ENCODE measurements at regions not wholly inside any gene's neighbourhood (a gene's known extent, or its start where the extent isn't known, plus 50 kb on each side); places are given as distances from the start of the nearest gene placed in this dataset.

GRCh38 chr2:35000453-35000852 is 1355.1 kb upstream of the CRIM1 start:
- DNase-seq (no peak), FAIRE-seq (no peak)
- no peaks in the 10 kb centered on the region for H3K36me3 ChIP-seq (ENCODE audit: control insufficient read depth in 2 of 3, insufficient read depth in 3 of 3, low read length in 3 of 3)
- TF ChIP-seq CTCF (IDR thresholded peaks at IDR 0.05; ENCODE audit: borderline replicate concordance, extremely low read depth, insufficient read depth): no peak
- H3K9me3 ChIP-seq (ENCODE audit: control insufficient read depth in 2 of 3, insufficient read depth in 1 of 3, low read length in 3 of 3): no peaks in the 10 kb centered on the region
- no peaks in the 10 kb centered on the region for H3K27me3 ChIP-seq (ENCODE audit: control insufficient read depth, insufficient read depth, low read length)
- no peak overlapping the region for H3K27ac ChIP-seq (ENCODE audit: low read depth in 2 of 2, low read length in 2 of 2)
- intact Hi-C loops (cut with DNase I): no loop called here
- H3K4me3 ChIP-seq (ENCODE audit: low read length in 3 of 3): no peak overlapping the region
- no peak overlapping the region for H3K9ac ChIP-seq (ENCODE audit: low read length in 3 of 3)
- H3K4me1 ChIP-seq (ENCODE audit: control insufficient read depth in 2 of 3, insufficient read depth in 2 of 3, low read depth in 1 of 3, low read length in 3 of 3): no peaks in the 10 kb centered on the region

GRCh38 chr2:34998741-34999140 is 1356.8 kb upstream of the CRIM1 start:
- Histone ChIP-seq H3K4me3 (ENCODE audit: low read length in 3 of 3) (no peak overlapping the region), H3K27ac (ENCODE audit: low read depth in 2 of 2, low read length in 2 of 2) (no peak overlapping the region), H3K9me3 (ENCODE audit: control insufficient read depth in 2 of 3, insufficient read depth in 1 of 3, low read length in 3 of 3) (no peaks in the 10 kb centered on the region), H3K36me3 (ENCODE audit: control insufficient read depth in 2 of 3, insufficient read depth in 3 of 3, low read length in 3 of 3) (no peaks in the 10 kb centered on the region), H3K27me3 (ENCODE audit: control insufficient read depth, insufficient read depth, low read length) (no peaks in the 10 kb centered on the region), H3K9ac (ENCODE audit: low read length in 3 of 3) (no peak overlapping the region), H3K4me1 (ENCODE audit: control insufficient read depth in 2 of 3, insufficient read depth in 2 of 3, low read depth in 1 of 3, low read length in 3 of 3) (no peaks in the 10 kb centered on the region)
- intact Hi-C loops (cut with DNase I): no loop called here
- TF ChIP-seq CTCF (IDR thresholded peaks at IDR 0.05; ENCODE audit: borderline replicate concordance, extremely low read depth, insufficient read depth): no peak
- FAIRE-seq: no peak
- DNase-seq: no peak

- Histone ChIP-seq H3K4me1 (ENCODE audit: control insufficient read depth in 2 of 3, insufficient read depth in 2 of 3, low read depth in 1 of 3, low read length in 3 of 3) (no peaks in the 10 kb centered on the region), H3K9me3 (ENCODE audit: control insufficient read depth in 2 of 3, insufficient read depth in 1 of 3, low read length in 3 of 3) (no peaks in the 10 kb centered on the region), H3K9ac (ENCODE audit: low read length in 3 of 3) (no peak overlapping the region), H3K27me3 (ENCODE audit: control insufficient read depth, insufficient read depth, low read length) (no peaks in the 10 kb centered on the region), H3K27ac (ENCODE audit: low read depth in 2 of 2, low read length in 2 of 2) (no peak overlapping the region), H3K36me3 (ENCODE audit: control insufficient read depth in 2 of 3, insufficient read depth in 3 of 3, low read length in 3 of 3) (no peaks in the 10 kb centered on the region), H3K4me3 (ENCODE audit: low read length in 3 of 3) (no peak overlapping the region)
- TF ChIP-seq CTCF (IDR thresholded peaks at IDR 0.05; ENCODE audit: borderline replicate concordance, extremely low read depth, insufficient read depth): no peak
- DNase-seq (no peak), FAIRE-seq (no peak)
- intact Hi-C loops (cut with DNase I): no loop called here
Measured at GRCh38 chr2:34997779-34998178, 1357.8 kb upstream of the CRIM1 start.

- H3K9ac ChIP-seq (ENCODE audit: low read length in 3 of 3): no peak overlapping the region
- intact Hi-C loops (cut with DNase I): no loop called here
- no peaks in the 10 kb centered on the region for H3K9me3 ChIP-seq (ENCODE audit: control insufficient read depth in 2 of 3, insufficient read depth in 1 of 3, low read length in 3 of 3)
- no peaks in the 10 kb centered on the region for H3K27me3 ChIP-seq (ENCODE audit: control insufficient read depth, insufficient read depth, low read length)
- H3K36me3 ChIP-seq (ENCODE audit: control insufficient read depth in 2 of 3, insufficient read depth in 3 of 3, low read length in 3 of 3): no peaks in the 10 kb centered on the region
- no peak for DNase-seq
- no peaks in the 10 kb centered on the region for H3K4me1 ChIP-seq (ENCODE audit: control insufficient read depth in 2 of 3, insufficient read depth in 2 of 3, low read depth in 1 of 3, low read length in 3 of 3)
- FAIRE-seq: no peak
- no peak for TF ChIP-seq CTCF (IDR thresholded peaks at IDR 0.05; ENCODE audit: borderline replicate concordance, extremely low read depth, insufficient read depth)
- H3K27ac ChIP-seq (ENCODE audit: low read depth in 2 of 2, low read length in 2 of 2): no peak overlapping the region
- no peak overlapping the region for H3K4me3 ChIP-seq (ENCODE audit: low read length in 3 of 3)
Measured at GRCh38 chr2:34995196-34995595, 1360.4 kb upstream of the CRIM1 start.

Measured in kidney (tissue), 13 donors.